ENCODE measurements at regions not wholly inside any gene's neighbourhood (a gene's known extent, or its start where the extent isn't known, plus 50 kb on each side); places are given as distances from the start of the nearest gene placed in this dataset.
"Not testable (repeated sequence)": the region's sequence is repeated elsewhere in the genome, so short reads cannot be mapped to it uniquely, and the experiment has no call there.

- POLR2A ChIA-PET, result interaction anchor here (0.6 kb wide), 1 partner anchor 267 kb away, joined by 3 read pairs; no protein-coding TSS in a partner anchor
- CTCF ChIA-PET, result no interaction called here
Observed at GRCh38 chr7:50921114-50921813, 138.6 kb upstream of the GRB10 start.

DNA sequence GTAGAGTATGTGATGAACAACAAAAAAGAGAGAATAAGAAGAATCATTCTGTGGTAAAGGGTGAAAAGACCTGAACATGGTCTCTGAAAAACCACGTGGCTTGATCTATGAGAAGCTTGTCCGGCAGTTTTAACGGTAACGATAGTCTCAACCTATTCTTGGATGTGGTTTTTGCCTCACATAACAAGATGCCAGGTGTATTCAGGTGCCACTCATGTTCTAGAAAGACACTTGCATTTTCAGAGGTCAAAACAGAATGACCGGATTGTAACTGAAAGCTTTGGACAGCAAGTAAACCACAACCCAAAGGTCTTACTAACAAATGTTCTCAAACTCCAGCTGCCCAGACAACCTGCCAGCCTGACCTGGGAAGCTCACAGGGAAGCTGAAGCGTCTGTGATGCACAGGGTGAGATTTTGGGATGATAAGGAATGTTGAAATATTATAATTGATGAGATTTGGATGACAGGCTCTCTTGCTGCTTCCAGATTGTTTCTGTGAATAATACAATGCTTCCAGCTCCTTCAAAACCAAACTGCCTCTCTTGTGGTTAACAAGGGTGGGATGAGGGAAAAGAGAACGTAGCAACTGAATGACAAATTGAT is 137.4 kb upstream of the GRB10 start:
- POLR2A ChIA-PET, result no interaction called here
- CTCF ChIA-PET, result no interaction called here

GRCh38 chr7:50915621-50916020 is 132.9 kb upstream of the GRB10 start:
- POLR2A ChIA-PET, result no interaction called here
- CTCF ChIA-PET, result interaction anchor here (0.6 kb wide), 1 partner anchor 435 kb away, joined by 3 read pairs; no protein-coding TSS in a partner anchor

GRCh38 chr7:50914460-50914859 is 131.8 kb upstream of the GRB10 start:
- CTCF ChIA-PET, result no interaction called here

DNA sequence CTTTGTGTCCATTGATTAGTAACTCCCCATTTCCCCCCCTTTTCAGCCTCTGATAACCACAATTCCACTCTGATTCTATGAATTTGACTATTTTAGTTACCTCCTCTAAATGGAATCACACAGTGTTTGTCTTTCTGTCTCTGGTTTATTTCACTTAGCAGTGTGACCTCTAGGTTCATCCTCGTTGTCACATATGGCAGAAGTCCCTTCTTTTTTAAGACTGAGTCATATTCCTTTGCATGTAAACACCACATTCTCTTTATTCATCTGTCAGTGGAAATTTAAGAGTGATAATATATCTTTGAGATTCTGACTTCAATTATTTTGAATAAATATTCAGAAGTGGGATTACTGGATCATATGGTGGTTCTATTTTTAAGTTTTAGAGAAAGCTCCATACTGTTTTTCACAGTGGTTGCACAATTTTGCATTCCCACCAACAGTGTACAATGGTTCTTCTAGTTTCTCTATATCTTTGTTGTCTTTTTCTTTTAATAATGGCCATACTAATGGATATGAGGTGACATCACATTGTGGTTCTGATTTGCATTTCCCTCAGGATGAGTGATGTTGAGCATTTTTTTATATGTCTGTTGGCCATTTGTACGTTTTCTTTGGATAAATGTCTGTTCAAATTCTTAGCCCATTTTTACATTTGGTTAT is 126.1 kb upstream of the GRB10 start:
- POLR2A ChIA-PET, result no interaction called here
- CTCF ChIA-PET, result no interaction called here

More at GRCh38 chr7:50914460-50914859, 131.8 kb upstream of the GRB10 start:
- POLR2A ChIA-PET, result no interaction called here

GRCh38 chr7:50898604-50899477 is 116.1 kb upstream of the GRB10 start:
- POLR2A ChIA-PET, CTCF ChIA-PET: not testable (repeated sequence)

- POLR2A ChIA-PET, CTCF ChIA-PET: not testable (repeated sequence)
Observed at GRCh38 chr7:50887061-50887460, 104.4 kb upstream of the GRB10 start.

- CTCF ChIA-PET, result no interaction called here
- POLR2A ChIA-PET, result no interaction called here
Observed at GRCh38 chr7:50872437-50872836, 89.7 kb upstream of the GRB10 start.

GRCh38 chr7:50869108-50869725 is 86.5 kb upstream of the GRB10 start:
- POLR2A ChIA-PET, result no interaction called here

GRCh38 chr7:50868426-50869100 is 85.9 kb upstream of the GRB10 start:
- ChIA-PET CTCF (no interaction called here), POLR2A (no interaction called here)

More at GRCh38 chr7:50869108-50869725, 86.5 kb upstream of the GRB10 start:
- CTCF ChIA-PET, result no interaction called here

- POLR2A ChIA-PET, result no interaction called here
- CTCF ChIA-PET, result no interaction called here
Observed at GRCh38 chr7:50867034-50867356, 84.3 kb upstream of the GRB10 start.

DNA sequence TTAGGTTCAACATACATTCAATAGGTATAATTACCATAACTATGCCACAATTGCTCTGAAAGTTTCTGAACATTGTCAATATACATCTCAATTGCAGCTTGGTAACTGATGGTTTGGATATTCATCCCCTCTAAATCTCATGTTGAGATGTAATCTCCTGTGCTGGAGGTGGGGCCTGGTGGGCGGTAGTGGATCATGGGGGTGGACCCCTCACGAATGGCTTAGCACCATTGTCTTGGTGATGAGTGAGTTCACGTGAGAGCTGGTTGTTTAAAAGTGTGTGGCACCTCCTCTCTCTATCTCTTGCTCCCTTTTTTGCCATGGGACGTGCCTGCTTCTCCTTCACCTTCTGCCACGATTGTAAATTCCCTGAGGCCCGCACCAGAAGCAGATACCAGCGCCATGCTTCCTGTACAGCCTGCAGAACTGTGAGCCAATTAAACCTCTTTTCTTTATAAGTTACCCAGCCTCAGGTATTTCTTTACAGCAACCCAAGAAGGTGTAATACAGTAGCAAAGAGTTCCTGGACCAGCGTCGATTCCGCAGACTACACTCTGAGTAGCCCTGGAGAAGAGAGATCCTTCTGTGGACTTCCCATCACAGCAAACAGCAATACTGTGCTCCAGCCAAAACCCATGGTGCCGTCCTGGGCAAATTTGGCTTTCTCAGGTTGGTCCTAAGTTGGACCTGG is 83.8 kb upstream of the GRB10 start:
- CTCF ChIA-PET, result no interaction called here

GRCh38 chr7:50865450-50865849 is 82.8 kb upstream of the GRB10 start:
- ChIA-PET CTCF (no interaction called here), POLR2A (no interaction called here)

More for the DNA sequence above, 83.8 kb upstream of the GRB10 start:
- POLR2A ChIA-PET, result interaction anchor here (0.6 kb wide), 1 partner anchor 63 kb away, joined by 3 read pairs; no protein-coding TSS in a partner anchor

- POLR2A ChIA-PET, result no interaction called here
- CTCF ChIA-PET, result no interaction called here
Observed at GRCh38 chr7:50864694-50865093, 82.0 kb upstream of the GRB10 start.

GRCh38 chr7:50863053-50863452 is 80.4 kb upstream of the GRB10 start:
- CTCF ChIA-PET, result interaction anchor here (0.5 kb wide), 1 partner anchor 46 kb away, joined by 4 read pairs; no protein-coding TSS in a partner anchor
- POLR2A ChIA-PET, result no interaction called here

DNA sequence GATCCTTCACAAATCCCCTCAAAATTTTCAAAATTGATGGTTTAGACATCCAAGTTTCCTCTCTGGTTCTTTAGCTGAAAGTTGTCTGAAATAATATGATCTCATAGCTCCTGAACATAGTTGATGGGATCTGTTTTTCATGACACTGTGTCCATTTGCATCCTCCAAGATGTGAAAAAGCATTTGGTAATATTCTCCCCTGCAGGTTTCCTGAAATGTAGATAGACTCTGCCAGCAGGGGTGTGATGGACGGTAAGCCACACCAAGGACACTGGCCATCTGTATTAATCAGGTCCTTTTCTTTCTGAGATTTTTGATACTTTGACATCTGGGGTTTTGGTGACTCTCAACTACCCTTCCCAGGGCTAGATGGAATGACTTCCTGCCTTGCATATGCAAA is 79.6 kb upstream of the GRB10 start:
- POLR2A ChIA-PET, result no interaction called here
- CTCF ChIA-PET, result interaction anchor here (0.5 kb wide), 1 partner anchor 45 kb away, joined by 4 read pairs; no protein-coding TSS in a partner anchor

DNA sequence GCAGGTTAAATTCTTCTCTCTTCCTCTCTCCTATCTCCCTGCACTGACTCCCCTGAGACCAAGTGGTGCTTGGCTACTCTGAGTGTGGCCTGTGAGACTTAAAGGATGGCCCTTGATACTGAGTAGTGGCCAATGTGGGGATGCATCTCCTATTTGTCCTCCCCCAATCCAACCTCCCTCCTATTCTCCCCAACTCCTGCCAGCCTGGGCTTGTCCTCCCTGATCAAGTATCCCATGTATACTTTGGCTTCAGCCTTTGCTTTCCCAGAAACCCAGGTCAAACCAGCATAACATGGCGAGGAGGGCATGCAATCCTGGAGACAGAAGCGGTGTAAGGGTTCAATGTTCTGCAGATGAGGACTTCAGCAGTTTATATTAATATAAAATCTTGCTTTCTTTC is 77.9 kb upstream of the GRB10 start:
- ChIA-PET POLR2A (no interaction called here), CTCF (no interaction called here)

DNA sequence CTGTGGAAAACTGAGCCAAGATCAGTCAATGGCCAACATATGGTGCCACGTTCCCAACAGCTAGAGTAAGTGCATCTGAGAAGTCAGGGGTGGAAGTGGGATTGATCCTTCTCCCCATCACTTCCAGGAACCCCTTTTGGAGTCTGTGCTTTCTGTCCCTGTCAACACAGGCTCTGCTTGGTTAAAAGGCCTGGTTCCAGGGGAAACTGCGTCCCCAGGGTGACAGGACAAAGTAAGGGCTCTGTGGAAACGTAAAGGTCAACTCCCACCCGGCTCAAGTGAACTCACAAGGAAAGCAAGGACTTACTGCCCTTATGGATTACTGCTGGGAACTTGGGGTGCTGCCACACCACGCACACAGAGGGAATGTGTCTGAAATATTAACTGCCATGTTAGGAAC is 77.5 kb upstream of the GRB10 start:
- ChIA-PET CTCF (no interaction called here), POLR2A (no interaction called here)

Data from activated CD8-positive, alpha-beta memory T cell treated with anti-CD3 and anti-CD28 coated beads for 36 hours (primary cell).